WERI-Rb-1 (cell line): ENCODE measurements at regions not wholly inside any gene's neighbourhood (a gene's known extent, or its start where the extent isn't known, plus 50 kb on each side); places are given as distances from the start of the nearest gene placed in this dataset.
A peak's percentile ranks its signal among the peaks of the same experiment; 100 is the strongest.

ENCODE experiments used
- DNase-seq: peaks from one replicate; pipeline ENCODE4 v3.0.0-alpha.2; 2020
- H3K27ac ChIP-seq: fragments of 250-450 bp; sonication (Bioruptor Pico); 2 replicates; pipeline ENCODE4 v1.5.1; 2020; ENCODE audit warnings: mild to moderate bottlenecking, moderate library complexity
- H3K27me3 ChIP-seq: fragments of 250-450 bp; sonication (Bioruptor Pico); 2 replicates; pipeline ENCODE4 v1.5.1; 2021; ENCODE audit warnings: mild to moderate bottlenecking, low read depth, moderate library complexity; ENCODE audit not compliant: insufficient read depth, severe bottlenecking
- H3K36me3 ChIP-seq: fragments of 250-450 bp; sonication (Bioruptor Pico); 2 replicates; pipeline ENCODE4 v1.5.1; 2020; ENCODE audit warnings: mild to moderate bottlenecking, moderate library complexity
- H3K4me3 ChIP-seq: 2 replicates; pipeline ENCODE4 v1.5.1; 2011; ENCODE audit warnings: low read depth, mild to moderate bottlenecking, control low read depth, low read length
- H3K9me3 ChIP-seq: fragments of 250-450 bp; sonication (Bioruptor Pico); 2 replicates; pipeline ENCODE4 v1.5.1; 2021; ENCODE audit warnings: mild to moderate bottlenecking, moderate library complexity; ENCODE audit not compliant: severe bottlenecking
- CTCF ChIP-seq: IDR thresholded peaks from 2 replicates; pipeline ENCODE4 v1.5.1; 2011; ENCODE audit warnings: low read depth, mild to moderate bottlenecking, control low read depth, inconsistent platforms, low read length

DNA sequence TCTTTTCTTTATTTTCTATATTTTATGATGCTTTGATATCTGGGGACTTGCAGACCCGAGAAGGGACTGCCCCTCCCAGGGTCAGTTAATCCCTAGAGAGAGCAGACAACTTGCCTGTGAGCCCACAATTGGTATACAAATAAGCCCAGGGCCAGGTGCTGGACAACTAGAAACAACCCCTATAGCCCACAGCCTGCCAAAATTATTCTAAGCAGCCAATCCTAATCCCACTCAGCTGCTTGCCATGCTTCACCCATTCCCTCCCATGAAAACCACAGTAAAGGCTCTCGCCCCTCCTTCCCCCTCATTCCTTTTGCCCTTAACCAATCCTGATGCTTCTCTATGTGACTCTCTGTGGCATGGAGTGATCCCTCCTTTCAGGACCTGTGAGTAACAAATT is 380.7 kb downstream of the RBM43 start:
- no peak for DNase-seq
- Histone ChIP-seq H3K36me3 (no peaks in the 10 kb centered on the region), H3K27ac (no peak overlapping the region), H3K4me3 (no peak overlapping the region), H3K27me3 (no peaks in the 10 kb centered on the region), H3K9me3 (no peaks in the 10 kb centered on the region)
- TF ChIP-seq CTCF: no peak

DNA sequence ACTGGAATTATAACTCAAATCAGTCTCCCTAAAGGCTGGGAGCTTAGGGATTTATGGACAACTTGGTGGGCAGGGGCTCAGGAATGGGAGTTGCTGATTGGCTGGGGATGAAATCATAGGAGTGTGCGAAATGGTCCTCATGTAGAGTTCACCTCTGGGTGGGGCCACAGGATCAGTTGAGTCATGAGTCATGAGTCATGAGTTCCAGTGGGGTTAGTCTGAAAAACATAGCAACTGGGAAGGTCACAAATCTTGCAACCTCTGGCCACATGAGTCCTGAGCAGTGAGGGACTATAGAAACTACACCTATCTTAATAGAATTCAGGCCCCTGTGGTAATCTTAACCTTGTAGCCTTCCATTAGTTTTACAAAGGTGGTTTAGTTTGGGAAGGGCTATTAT is 383.3 kb downstream of the RBM43 start:
- Histone ChIP-seq H3K27me3 (no peaks in the 10 kb centered on the region), H3K4me3 (no peak overlapping the region), H3K9me3 (no peaks in the 10 kb centered on the region), H3K27ac (no peak overlapping the region), H3K36me3 (no peaks in the 10 kb centered on the region)
- no peak for DNase-seq
- TF ChIP-seq CTCF: no peak

- no peaks in the 10 kb centered on the region for H3K36me3 ChIP-seq
- H3K27ac ChIP-seq: no peak overlapping the region
- TF ChIP-seq CTCF: no peak
- H3K4me3 ChIP-seq: no peak overlapping the region
- no peaks in the 10 kb centered on the region for H3K9me3 ChIP-seq
- no peaks in the 10 kb centered on the region for H3K27me3 ChIP-seq
- DNase-seq: no peak
Observed at GRCh38 chr2:150876251-150876950, 385.3 kb downstream of the RBM43 start.

- no peak for DNase-seq
- H3K36me3 ChIP-seq: no peaks in the 10 kb centered on the region
- no peaks in the 10 kb centered on the region for H3K27me3 ChIP-seq
- no peak overlapping the region for H3K4me3 ChIP-seq
- no peaks in the 10 kb centered on the region for H3K9me3 ChIP-seq
- no peak for TF ChIP-seq CTCF
- no peak overlapping the region for H3K27ac ChIP-seq
Observed at GRCh38 chr2:150873396-150873772, 385.9 kb upstream of the RND3 start.

DNA sequence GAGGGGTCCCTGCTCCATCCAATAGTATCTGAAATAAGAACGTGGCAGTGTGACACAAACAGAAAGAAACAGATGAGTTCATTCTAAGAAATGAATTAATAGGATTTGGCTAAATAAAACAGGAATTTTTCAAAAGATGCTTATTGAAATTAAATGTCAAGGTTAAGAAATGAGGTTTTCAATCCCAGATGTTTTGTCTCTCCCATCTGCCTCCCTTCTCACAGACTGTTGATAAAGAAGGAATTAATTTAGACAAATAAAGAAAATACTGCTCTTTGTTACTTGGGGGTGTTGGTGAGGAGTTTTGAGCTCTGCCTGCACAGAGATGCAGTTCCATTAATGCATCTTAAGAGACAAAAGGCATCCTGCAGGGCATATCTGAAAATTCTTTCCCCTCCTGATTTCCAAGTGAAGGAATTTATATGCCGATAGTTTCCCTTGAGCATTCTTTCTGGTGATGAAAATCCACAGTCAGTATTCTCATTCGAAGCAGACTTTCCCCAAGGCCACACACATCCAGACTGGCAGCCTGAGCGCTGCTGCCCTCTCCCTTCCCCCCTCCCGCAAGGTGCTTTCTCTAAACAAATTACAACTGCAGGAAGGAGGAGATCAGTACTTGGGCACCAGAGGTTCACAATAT is 385.4 kb upstream of the RND3 start:
- no peaks in the 10 kb centered on the region for H3K36me3 ChIP-seq
- peak; percentile 35; the same call in 1 of the 2 replicates for TF ChIP-seq CTCF
- H3K27ac ChIP-seq: no peak overlapping the region
- no peaks in the 10 kb centered on the region for H3K9me3 ChIP-seq
- no peaks in the 10 kb centered on the region for H3K27me3 ChIP-seq
- DNase-seq: peak; percentile 24
- no peak overlapping the region for H3K4me3 ChIP-seq

DNA sequence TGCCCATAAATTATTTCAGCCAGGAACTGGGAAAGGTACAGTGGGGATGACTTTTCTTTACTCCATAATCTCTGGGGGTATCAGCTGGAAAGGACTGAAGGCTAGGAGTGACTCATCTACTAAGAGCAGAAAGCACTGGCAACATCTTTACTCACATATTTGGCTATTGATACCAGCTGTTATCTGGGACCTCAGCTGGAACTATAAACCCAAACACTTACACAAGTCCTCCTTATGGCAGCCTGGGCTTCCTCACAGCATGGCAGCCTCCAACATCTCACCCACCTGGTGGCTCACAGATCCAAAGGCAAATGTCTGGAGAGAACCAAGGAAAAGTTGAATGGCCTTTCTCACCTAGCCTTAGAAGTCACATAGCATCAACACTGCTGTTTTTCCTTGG is 379.0 kb upstream of the RND3 start:
- Histone ChIP-seq H3K27me3 (no peaks in the 10 kb centered on the region), H3K9me3 (no peaks in the 10 kb centered on the region), H3K36me3 (no peaks in the 10 kb centered on the region), H3K27ac (no peak overlapping the region), H3K4me3 (no peak overlapping the region)
- DNase-seq: no peak
- no peak for TF ChIP-seq CTCF
